GM18517 (cell line): ENCODE measurements at regions not wholly inside any gene's neighbourhood (a gene's known extent, or its start where the extent isn't known, plus 50 kb on each side); places are given as distances from the start of the nearest gene placed in this dataset.
"Not testable (repeated sequence)": the region's sequence is repeated elsewhere in the genome, so short reads cannot be mapped to it uniquely, and the experiment has no call there.

Source experiments
- ATAC-seq: cut with Tn5 transposase; IDR thresholded peaks from one replicate; pipeline ENCODE4 v1.9.1; 2021; ENCODE audit warnings: mild to moderate bottlenecking, moderate library complexity; ENCODE audit not compliant: unreplicated experiment

DNA sequence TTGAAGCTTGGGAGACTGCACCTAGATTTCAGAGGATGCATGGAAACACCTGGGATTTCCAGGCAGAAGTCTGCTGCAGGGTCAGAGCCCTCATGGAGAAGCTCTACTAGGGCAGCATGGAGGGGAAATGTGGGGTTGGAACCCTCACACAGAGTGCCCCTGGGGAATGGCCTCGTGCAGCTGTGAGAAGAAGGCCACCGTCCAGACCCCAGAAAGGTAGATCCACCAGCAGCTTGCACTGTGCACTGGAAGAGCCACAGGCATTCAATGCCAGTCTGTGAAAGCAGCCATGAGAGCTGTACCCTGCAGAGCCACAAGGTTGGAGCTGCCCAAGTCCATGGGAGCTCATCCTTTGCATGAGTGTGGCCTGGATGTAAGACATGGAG is 285.3 kb upstream of the FAM174A start:
- no peak for ATAC-seq

DNA sequence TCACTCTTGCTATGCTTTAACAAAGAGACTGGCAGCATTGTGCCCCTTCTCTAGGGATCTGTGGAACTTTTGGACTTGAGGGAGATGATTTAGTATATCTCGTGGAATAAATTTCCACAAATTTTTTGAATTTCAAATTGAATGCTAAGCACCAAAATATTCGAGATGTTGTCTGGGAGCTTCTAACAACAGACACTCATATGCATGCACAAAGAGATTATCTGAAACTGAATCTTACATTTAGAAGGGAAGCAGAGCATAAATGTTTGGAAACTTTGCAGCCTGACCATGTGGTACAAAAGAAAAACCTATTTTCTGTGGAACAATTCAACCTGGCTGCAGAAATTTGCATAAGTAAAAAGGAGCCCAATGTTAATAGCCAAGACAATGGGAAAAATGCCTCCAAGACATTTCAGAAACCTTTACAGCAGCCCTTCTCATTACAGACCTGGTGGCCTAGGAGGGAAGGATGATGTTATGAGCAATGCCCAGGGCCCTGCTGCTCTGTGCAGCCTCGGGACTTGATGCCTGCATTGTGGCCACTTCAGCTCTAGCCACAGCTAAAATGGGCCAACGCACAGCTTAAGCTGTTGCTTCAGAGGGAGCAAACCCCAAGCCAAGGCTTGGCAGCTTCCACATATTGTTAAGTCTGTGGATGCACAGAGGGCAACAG is 285.8 kb upstream of the FAM174A start:
- no peak for ATAC-seq

DNA sequence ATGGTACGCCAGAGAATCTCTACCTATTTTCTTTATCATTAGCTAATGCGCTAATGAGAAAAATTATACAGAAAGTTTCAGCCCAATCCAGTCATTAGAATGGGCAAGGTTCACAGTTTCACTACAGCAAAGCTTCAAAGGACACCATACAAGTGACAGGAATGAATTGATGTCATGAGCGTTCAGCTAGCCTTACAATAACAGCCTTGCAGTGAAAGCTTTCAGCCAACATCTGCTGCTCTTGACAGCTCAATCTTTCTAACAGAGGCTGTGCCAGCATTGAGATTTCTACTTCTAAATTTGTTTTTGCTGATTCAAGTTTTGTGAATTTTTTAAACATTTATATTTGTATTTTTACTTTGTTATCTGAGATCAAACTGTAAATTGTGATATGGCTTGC is 302.4 kb upstream of the FAM174A start:
- no peak for ATAC-seq

DNA sequence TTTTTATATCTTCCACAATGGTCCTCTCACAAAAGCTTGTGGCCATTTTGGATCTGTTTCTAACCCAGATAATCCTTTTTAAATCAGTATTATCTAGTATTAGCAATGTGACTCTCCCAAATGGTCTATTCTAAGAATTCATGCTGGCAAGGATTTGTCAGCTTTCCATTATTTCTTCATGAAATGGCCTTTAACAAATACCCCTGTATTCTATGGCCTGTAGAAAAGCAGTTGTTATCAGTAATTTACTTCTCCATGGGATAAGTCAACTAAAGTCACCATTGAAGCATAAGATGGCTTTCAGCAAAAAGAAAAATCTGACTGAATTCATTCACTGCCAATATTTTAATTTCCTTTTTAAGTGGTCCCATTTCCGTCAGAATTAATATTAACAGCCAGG is 346.4 kb upstream of the FAM174A start:
- ATAC-seq: no peak

DNA sequence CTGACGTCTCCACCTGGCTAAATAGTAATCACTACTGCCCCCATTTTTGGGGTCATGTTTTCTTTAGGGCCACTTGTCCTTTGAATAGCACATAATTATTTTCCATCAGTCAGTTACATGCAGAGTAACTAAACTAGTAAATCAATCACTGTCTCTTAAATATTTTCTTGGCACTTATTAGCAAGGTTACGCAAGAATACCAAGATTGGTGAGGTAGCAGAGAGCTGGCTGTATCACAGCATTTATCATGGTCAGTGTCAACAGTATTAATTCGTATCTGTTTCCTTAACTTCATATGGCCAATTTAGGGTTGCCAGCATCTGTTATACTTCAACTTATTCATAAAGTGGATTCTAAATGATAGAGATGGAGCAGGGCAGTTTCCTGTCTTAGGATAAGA is 346.8 kb upstream of the FAM174A start:
- ATAC-seq: no peak

DNA sequence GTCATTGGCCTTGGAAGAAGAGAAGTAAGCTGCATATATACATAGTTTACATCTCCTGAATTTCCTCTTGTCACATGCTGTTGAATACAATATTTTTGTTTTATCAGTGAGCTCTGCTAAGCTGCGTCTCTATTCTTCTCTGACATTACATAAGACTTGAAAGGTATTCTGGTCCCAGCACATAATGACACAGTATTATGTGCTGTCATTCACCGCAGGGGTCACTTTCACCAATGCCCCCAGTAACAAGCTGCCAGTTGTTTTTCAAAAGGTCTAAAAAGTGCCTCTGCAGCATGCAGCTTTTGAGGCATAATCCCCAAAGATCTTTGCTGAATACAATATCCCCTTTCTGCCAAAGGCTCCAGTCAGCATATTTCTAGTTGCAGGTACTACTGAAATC is 349.0 kb upstream of the FAM174A start:
- ATAC-seq: no peak

DNA sequence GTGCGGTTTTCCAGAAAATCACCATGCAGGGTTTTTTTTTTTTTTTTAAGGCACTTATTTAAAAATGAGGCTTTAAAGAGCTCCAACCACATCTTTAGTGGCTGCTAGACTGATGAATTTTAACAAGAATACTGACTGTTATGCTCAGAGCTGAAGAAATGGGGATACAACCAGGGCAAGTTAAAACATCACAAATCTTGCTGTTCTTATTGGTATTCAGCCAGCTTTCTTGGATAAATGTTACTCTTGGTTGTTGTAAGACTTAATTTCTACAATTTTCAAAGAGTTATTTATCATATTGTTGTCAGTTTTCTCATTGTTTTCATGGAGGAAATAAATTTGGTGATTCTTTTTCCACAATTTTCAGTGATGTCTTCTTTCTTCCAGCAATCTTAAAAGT is 352.8 kb upstream of the FAM174A start:
- no peak for ATAC-seq

DNA sequence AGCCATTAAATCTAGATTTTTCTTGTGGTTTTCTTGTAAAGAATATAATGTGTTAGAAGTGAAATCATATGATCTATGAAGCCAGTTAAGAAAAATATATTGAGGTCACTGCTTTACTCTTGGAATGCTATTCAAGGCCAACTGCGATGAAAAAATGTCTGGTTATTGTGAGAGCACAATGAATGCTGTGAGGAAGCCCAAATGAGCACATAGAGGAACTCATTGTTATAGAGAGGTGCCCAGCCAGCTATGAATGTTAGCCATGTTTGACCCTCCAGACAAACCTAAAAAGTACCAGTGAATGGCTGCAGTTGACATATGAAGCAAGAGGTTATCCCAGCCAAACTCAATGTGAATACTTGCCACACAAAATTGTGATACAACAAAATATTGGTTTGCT is 359.8 kb upstream of the FAM174A start:
- ATAC-seq: no peak

DNA sequence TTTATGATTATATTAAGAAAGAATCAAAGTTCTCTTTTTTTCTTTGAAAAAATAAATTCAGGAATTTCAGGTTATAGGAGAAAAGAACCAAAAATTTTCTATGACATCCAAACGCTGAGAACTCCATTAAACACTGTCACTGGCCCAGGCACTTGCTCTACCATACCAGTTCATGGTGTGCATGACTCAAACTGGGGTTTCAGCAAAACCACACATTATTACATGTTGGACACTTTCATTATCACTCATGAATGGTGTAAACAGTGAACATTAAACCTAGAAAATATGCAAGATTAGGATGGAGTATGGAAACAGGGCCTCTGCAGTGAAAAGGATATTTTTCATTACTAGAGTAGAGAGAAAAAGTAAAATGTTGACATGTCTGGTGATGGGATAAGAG is 369.9 kb upstream of the FAM174A start:
- peak; percentile 100 for ATAC-seq

DNA sequence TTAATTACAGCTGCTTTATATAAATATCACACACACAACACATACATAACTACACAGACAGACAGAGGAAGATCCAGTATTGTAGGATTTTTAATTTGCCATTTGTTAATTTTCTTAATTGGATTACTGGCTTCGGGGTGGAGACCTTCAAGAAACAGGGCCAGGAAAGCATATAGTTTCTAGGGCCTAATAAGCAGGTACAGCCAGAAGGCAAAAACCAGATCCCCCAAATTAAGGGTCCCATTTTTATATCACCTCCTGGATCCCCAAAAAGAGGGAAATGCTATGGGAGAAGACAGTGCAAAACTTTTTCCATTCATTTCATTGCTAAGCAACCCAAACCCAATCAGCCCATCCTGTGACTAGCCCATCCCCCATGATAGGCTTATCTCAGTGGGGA is 373.3 kb upstream of the FAM174A start:
- no peak for ATAC-seq

DNA sequence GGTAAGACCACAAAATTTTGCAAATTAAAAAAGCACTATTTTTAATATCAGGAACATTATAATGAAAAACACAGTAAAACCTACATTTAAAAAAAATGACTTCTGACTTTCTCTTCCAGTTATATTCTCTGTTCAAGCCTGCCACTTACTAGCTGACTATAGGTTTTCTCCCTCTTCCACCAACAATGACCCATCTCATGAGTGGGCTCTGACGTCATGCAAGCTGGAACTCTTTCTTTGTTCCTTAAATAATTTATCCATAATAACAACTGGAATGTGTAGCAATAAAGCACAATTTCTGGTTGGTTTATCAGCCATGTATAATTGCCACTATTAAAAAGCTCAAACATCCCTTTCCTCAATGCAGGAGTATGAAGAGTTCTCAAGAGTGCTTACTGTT is 378.1 kb upstream of the FAM174A start:
- no peak for ATAC-seq

DNA sequence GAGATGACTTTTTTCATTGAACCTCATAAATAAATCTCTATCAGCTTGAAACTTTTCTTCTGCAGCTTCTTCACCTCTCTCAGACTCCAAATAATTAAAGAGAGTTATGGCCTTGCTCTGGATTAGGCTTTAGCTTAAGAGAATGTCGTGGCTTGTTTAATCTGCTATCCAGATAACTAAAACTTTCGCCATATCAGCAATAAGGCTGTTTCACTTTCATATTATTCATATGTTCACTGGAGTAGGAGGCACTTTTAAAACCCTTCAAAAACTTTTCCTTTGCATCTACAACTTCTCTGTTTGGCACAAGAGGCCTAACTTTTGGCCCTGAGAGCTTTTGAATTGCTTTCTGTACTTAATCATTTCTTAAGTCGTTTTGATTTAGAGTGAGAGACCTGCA is 386.9 kb upstream of the FAM174A start:
- ATAC-seq: no peak

DNA sequence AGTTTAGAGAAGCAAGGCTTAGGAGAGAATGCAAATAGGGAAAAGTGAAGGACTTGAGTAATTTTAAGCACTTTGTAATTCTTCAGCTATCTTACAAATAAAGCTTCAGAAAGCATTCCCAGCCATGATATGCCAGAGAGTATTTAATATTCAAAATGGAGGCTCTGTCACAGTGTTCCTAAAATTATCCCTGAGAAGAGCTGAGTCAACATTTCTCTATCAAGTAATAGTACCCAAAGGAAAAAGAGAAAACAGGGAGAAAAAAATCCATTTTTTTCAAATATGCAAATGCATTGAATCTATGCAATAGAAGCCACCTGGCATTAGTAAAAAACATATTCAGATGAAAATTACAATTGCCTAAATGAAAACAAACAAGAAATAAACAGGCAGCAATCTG is 392.6 kb upstream of the FAM174A start:
- no peak for ATAC-seq

DNA sequence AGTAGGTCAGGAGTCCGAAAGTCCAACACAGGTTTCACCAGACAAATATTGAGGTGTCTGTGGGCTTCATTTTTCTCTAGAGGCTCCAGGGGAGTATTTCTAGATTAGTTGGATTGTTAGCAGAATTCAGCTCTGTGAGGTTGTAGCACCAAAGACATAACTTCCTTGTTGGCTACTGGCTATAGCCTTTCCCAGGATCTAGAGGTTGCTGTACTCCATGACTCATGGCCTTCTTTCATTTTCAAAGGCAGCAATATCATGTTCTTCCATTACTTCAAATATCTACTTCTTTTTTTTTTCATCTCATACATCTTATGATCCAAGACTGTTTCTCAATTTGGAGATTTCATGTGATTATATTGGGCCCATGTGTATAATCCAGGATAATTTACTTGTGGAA is 404.0 kb upstream of the FAM174A start:
- no peak for ATAC-seq

DNA sequence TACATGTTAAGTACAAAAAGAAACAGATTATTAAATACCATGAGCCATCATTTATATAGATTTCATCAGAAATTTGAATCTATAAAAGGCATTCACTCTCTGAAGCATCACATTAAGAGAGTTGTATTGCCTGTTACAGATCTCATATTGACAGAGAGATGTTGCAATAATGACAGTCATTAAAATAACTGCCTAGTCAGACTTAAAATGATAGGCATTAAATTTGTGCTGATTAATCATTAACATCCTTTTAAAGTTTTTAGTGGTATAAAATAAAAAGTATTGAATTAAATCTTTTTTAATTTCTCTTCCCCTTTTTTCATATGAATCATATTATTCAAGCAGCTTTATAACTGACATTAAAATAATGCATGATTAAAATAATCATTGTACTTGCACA is 404.9 kb upstream of the FAM174A start:
- ATAC-seq: no peak

DNA sequence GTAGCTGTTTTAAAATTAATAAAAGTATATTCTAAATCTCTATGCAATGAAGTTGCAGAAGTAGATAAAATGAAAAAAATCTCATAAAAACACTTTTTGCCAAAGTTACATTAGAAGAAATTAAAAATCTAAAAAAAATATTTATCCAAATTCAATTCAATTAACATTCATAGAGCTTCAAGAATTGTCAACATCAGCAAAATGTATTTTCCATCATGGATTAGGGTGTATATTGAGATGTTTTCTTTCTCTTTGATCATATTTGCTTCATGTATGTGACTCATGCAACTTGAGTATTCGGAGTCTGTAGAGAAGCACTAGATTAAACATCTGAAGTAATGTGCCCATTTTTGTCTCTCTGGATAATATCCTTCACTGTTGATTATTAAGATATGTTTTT is 415.3 kb upstream of the FAM174A start:
- ATAC-seq: no peak

DNA sequence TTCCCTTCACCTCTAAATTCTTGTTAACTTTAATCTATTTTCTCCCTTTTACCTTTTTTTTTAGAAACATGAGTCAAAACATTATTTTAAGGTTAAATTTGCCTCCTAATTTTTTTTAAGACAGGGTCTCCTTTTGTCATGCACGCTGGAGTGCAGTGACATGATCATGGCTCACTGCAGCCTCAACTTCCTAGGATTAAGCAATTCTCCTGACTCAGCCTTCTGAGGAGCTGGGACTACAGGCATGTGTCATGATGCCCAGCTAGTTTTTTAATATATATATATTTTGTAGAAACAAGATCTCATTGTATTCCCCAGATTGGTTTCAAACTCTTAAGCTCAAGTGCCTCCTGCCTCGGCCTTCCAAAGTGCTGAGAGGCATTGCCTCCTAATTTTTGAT is 424.7 kb upstream of the FAM174A start:
- no peak for ATAC-seq

DNA sequence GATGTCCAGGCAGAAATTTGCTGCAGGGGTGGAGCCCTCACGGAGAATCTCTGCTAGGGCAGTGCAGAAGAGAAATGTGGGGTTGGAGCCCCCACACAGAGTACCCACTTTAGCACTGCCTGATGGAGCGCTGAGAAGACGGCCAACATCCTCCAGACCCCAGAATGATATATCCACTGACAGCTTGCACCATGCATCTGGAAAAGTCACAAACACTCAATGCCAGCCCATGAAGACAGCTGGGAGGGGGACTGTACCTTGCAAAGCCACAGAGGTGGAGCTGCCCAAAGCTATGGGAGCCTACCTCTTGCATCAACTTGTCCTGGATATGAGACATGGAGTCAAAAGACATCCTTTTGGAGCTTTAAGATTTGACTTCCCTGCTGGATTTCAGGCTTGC is 426.3 kb upstream of the FAM174A start:
- no peak for ATAC-seq

DNA sequence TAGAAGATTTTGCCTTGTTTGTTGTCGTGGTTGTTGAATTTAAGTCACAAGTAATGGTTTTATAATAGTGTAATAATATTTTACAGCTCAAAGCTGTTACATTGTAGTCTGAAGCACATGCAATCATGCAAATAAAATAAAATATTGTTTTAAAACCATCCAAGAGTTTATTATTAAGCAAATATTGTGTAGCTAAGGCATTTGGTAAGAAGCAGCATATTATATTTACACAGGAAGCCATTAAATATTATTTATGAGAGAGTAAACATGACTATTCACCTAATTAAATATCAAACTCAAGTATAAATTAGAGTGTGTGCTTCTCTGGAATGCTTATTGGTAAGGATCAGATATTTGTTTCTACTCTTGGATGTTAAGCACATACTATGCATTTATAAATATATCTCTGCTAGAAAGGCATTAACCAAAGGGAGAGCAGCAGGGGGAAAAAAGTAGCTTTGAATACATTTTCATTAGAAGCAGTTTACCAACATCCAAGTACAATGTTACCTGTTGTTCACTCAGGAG is 431.5 kb upstream of the FAM174A start:
- ATAC-seq: not testable (repeated sequence)

DNA sequence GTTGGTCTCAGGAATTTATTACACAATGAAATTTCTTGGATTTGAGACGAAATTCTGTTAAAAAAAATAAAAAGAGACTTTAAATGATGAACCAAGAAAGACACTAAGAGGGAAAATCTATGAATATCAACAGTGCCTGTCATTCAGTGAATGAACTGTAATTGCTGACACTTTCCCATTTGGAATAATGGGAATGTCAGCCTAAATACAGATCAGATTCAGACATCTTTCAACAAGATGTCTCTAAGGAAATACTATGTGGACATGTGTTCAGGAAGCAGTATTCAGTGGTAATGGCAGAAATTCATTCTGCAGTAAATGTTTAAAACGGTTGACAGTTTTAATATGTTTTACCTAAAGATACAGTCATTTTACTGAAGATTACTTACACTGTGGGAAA is 433.7 kb upstream of the FAM174A start:
- ATAC-seq: not testable (repeated sequence)

DNA sequence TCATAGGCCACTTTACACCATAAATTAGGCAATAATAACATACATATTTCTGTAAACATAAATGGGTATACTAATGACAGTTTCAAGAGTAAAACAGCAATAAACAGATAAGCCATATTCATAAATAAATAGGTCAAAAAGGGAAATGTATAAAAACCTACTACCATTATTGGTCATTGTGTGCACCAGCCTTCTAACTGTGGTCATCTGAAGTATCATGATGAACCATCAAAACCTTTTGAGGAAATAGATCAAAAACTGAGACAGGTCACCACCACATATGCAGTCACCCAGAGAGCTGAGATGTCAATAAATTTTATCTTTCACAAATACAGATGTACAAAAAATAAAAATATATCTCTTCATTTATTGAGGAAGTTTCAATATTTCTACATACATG is 438.8 kb upstream of the FAM174A start:
- not testable (repeated sequence) for ATAC-seq

DNA sequence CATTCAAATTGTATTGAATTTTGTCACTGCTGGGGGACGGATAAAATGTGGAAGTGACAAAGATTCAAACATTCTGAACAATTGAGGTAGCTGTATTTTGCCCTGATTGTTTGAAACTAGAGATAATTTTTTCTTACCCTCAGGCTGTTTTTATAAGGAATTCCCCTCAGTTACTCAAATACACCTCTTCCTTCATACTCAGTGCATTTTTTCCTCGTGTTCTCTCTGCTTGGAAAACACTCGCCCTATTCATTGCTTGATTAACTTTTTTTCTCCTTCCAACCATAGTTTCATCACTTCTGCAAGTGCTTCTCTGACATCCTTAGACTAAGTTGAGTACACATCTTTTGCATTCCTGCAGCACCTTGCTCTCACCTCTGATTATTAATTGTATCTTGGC is 454.5 kb upstream of the FAM174A start:
- not testable (repeated sequence) for ATAC-seq

DNA sequence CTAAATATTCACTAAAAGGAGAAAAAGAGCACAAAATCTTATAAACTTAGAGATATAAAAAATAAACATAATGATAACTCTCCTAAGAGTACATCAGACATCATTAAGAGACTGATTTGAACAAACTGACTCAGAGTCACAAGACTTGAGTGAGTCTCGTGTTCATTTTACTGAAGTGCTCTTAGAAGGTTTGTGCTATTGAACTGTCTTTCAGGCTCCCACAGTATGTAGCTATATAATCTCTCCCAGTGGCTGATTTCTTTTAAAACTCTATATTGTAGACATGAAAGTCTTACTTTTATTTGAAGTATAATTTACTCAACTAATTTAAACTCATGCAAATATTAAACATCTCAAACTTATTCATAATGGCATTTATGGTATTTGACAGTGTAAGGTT is 456.0 kb upstream of the FAM174A start:
- not testable (repeated sequence) for ATAC-seq
